ENCODE measurements at regions not wholly inside any gene's neighbourhood (a gene's known extent, or its start where the extent isn't known, plus 50 kb on each side); places are given as distances from the start of the nearest gene placed in this dataset.

- TF ChIP-seq POLR2A (IDR thresholded peaks at IDR 0.05; ENCODE audit: low read length) (no peak), GATA1 (IDR thresholded peaks at IDR 0.05; ENCODE audit: low read depth, low read length) (no peak)
Measured at GRCh38 chr1:222876182-222876581, 61.3 kb downstream of the DISP1 start.

All from erythroblast (primary cell).